ENCODE measurements at regions not wholly inside any gene's neighbourhood (a gene's known extent, or its start where the extent isn't known, plus 50 kb on each side); places are given as distances from the start of the nearest gene placed in this dataset.

GRCh38 chr21:43284238-43284637, 115.4 kb downstream of the CRYAA start:
- TF ChIP-seq POLR2A (IDR thresholded peaks at IDR 0.05) (no peak), CTCF (IDR thresholded peaks at IDR 0.05) (no peak)
